Stimulated activated CD4-positive, alpha-beta T cell treated with anti-CD3 and anti-CD28 coated beads, Interleukin-2, amount 100 ng/mL, for 24 hours (primary cell): ENCODE measurements at regions not wholly inside any gene's neighbourhood (a gene's known extent, or its start where the extent isn't known, plus 50 kb on each side); places are given as distances from the start of the nearest gene placed in this dataset.
"Not testable (repeated sequence)": the region's sequence is repeated elsewhere in the genome, so short reads cannot be mapped to it uniquely, and the experiment has no call there.

Experiments
- DNase-seq, 2 donors: peaks; one replicate each; pipeline ENCODE4 v3.0.0-alpha.2; 2020

DNA sequence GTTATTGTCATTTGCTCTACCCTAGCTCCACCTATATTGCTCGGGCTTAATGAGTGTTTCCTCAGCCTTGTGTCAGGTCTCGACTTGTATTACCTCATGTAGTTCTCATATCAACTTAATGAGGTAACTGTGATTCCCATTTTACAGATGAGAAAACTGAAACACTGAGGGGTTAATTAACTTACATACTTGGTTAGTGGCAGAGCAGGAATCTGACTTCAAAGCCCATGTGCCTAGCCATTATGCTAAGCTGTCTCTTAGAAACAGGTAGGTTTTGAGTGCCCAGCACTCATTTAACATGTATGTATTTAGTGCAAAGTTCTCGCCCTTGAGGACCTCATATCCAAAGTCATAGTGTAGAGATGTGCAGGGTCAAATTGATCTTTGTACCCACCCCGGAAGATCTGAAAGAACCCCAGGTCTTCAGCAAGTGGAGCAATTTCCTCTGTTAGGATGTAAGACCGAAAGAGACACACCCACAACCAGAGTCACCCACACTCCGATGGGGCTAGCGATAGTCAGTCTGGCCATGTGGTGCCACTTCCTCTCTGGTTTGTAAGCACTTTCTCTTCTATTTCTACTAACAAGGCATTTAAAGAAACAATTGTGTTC lies 121.0 kb upstream of the SLC39A10 start:
- DNase-seq, result peak; percentile 59 to 67

DNA sequence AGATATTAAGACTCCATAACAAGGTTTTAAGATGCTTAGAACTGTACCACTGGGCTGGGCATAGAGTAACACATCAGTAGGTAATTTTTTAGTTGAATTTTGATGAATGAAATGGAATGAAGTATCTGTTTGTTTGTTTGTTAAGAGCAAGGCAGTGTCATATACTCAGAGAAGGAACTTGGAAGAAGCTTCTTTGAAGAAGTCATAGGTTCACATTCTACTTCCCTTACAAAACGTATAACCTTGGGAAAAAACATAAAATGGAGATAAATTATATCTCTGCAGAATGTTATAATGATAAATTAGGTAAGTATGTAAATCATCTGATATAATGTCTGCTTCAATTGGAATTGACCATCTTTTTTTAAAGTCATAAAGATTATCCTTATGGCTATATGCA lies 122.1 kb upstream of the SLC39A10 start:
- DNase-seq, result no peak

DNA sequence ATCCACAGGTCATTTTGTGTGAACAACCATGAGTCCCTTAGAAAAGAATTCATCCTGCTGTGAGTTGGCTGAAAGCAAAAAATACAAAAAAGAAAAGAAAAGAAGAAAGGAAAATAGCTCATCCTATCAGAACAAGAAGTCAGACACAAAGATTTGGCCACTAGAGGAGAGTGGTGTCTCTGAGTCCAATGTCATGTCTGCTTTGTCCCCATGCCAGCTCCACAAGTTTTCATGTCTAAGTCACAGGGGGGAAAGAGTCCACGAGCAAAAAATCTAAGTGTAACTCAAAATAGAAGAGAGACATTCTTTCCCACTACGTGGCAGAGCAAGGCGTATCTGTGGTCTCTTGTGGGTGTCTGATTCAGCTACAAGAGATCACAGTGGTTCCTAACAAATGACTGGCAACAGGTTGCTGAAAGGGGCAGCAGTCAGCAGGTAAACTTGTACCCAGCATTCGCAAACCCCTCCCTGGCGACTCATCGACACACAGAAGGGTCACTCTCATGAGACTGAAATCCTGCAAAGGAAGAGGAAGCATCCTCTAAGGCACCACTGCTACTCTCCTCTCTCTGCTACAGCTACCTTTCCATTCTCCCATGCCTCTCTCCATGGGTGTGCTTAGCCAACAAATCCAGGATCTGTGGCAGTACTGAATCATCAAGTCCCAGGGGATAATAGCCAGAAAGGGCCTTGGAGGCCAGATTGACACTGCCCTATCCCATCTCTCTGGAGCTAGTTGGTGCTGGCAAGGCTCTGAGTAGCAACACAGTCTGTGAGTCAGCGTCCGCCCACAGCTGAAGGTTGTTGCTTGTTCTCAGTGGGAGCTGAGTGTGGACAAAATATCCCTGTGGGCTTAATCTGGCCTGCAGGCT lies 123.0 kb upstream of the SLC39A10 start:
- DNase-seq, result peak; percentile 77 to 79

GRCh38 chr2:195532628-195533271 lies 124.3 kb upstream of the SLC39A10 start:
- DNase-seq, result no peak

DNA sequence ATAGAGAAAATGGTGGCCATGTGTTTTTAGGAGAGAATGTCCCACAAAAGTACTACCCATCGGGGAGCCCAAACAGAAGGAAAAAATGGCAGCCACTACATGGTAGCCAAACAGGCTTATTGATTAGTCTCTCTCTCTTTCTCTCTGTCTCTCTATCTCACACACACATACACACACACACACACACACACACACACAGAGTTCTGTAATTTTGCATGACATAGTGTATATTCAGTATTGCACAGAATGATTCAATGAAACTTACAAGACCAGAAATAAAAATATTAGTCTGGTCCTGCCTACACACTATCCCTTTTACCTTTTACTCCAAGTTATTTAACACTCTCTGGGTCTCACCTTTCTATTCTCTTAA lies 124.8 kb upstream of the SLC39A10 start:
- DNase-seq, result no peak

GRCh38 chr2:195531754-195532153 lies 125.3 kb upstream of the SLC39A10 start:
- DNase-seq, result no peak

DNA sequence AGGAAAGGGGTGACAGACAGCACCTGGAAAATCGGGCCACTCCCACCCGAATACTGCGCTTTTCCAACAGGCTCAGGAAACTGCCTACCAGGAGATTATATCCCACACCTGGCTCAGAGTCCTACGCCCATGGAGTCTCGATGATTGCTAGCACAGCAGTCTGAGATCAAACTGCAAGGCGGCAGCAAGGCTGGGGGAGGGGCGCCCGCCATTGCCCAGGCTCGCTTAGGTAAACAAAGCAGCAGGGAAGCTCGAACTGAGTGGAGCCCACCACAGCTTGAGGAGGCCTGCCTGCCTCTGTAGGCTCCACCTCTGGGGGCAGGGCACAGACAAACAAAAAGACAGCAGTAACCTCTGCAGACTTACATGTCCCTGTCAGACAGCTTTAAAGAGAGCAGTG lies 133.8 kb upstream of the SLC39A10 start:
- DNase-seq, result not testable (repeated sequence)

GRCh38 chr2:195521589-195521988 lies 135.4 kb upstream of the SLC39A10 start:
- no peak for DNase-seq

DNA sequence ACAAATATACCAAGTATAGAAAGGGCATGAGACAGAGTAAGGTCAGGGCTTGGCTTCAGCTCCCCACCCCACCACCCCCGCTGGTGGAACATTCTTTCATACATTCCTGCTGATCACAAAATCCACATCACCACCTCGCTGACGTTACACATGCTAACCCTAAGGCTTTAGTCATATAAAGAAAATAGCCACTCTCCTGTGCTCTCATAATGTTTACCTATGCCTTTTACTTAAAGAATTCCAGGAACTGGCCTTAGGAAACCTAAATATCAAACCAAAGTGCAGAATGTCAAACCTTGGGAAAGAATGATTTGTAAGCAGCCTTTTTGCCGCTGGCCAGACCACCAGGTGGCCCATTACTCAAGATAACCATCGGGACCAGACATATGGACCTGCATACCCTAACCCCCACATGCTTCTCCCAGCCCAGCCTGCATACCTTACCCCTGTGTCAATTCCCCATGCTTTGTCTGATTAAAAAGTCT lies 136.3 kb upstream of the SLC39A10 start:
- DNase-seq, result no peak

GRCh38 chr2:195515551-195515950 lies 141.5 kb upstream of the SLC39A10 start:
- DNase-seq, result no peak

DNA sequence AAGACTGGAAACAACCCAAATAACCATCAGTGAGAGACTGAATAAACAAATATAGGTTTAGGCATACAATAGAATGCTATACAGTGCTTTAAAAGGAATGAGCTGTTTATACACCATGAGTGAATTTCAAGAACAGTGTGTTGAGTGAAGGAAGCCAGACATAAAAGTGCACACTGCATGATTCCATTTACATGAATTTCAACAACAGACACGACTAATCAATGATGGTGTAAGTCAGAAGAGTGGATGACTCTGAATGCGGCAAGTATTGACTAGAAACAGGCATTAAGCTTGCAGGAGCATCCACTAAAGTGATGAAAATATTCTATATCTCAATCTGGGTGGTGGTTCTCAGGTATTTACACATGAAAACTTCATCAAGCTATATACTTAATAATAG lies 142.7 kb upstream of the SLC39A10 start:
- DNase-seq, result no peak

- no peak for DNase-seq
Measured at GRCh38 chr2:195513119-195513518, 143.9 kb upstream of the SLC39A10 start.

- no peak for DNase-seq
Measured at GRCh38 chr2:195509551-195509950, 147.5 kb upstream of the SLC39A10 start.

DNA sequence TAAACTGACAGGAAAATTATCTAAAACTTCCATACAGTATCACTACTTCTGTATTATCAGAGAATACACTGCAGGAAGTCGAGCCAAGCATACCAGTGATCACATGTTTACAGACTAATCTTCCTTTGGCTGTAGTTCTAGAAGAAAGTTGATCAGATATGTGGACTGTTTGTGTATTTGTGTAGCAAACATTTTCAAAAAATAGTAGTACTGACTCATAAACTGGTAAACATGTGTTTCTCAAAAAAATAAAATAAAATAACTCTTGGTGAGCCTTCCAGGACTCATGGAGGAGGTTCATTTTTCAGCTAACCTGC lies 148.9 kb upstream of the SLC39A10 start:
- DNase-seq, result no peak

GRCh38 chr2:195507447-195508138 lies 149.4 kb upstream of the SLC39A10 start:
- no peak for DNase-seq

DNA sequence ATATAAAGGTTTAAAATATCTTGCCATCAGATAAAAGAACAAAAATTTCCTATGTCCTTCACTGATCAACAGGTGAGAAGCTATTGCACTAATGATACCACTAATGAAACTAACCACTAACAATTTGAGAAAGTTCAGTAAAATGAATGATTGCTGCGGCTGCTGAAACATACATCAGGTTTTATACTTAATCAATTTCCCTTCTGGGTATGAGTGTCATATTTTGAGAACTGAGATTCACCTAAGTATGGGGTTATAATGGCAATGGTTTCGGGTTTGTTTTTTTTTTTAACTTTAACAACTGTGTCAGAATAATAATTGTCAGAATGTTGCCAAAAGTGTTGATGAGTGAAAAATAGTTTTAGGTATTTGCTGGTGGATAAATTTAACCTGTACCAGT lies 151.3 kb upstream of the SLC39A10 start:
- DNase-seq, result no peak

GRCh38 chr2:195503208-195503607 lies 153.8 kb upstream of the SLC39A10 start:
- no peak for DNase-seq

GRCh38 chr2:195501746-195502145 lies 155.3 kb upstream of the SLC39A10 start:
- no peak for DNase-seq

- no peak for DNase-seq
Measured at GRCh38 chr2:195500879-195501278, 156.1 kb upstream of the SLC39A10 start.

- DNase-seq, result no peak
Measured at GRCh38 chr2:195498839-195499490, 158.1 kb upstream of the SLC39A10 start.

- DNase-seq, result peak; percentile 50 to 62
Measured at GRCh38 chr2:195498176-195498575, 158.8 kb upstream of the SLC39A10 start.

- DNase-seq, result no peak
Measured at GRCh38 chr2:195496991-195497390, 160.0 kb upstream of the SLC39A10 start.

- no peak for DNase-seq
Measured at GRCh38 chr2:195495966-195496365, 161.1 kb upstream of the SLC39A10 start.
